ENCODE measurements at regions not wholly inside any gene's neighbourhood (a gene's known extent, or its start where the extent isn't known, plus 50 kb on each side); places are given as distances from the start of the nearest gene placed in this dataset.

GRCh38 chr2:122451697-122452096, 696.2 kb downstream of the TSN start:
- TF ChIP-seq CTCF (IDR thresholded peaks at IDR 0.05): no peak
- TF ChIP-seq EZH2 (IDR thresholded peaks at IDR 0.05; ENCODE audit: borderline replicate concordance, insufficient read depth, low read depth, low read length, poor library complexity, severe bottlenecking): no peak
